Sigmoid colon (tissue), 4 donors: ENCODE measurements at regions not wholly inside any gene's neighbourhood (a gene's known extent, or its start where the extent isn't known, plus 50 kb on each side); places are given as distances from the start of the nearest gene placed in this dataset.

Source experiments
- CTCF ChIP-seq, 4 experiments: fragments of 450-650 bp in 3 of 4; fragments of 200-600 bp in 1 of 4; IDR thresholded peaks; one replicate each; pipeline ENCODE4 v1.5.1; 2016 to 2019; ENCODE audit warnings: antibody characterized with exemption in 4 of 4, mild to moderate bottlenecking in 3 of 4, moderate library complexity in 2 of 4
- POLR2A ChIP-seq, 2 donors: fragments of 450-650 bp; IDR thresholded peaks; one replicate each; pipeline ENCODE4 v1.6.1; 2016; ENCODE audit warnings: antibody characterized with exemption in 2 of 2, mild to moderate bottlenecking in 2 of 2, moderate library complexity in 2 of 2
- POLR2AphosphoS5 ChIP-seq, 4 donors: sonication (generic); formaldehyde crosslinking; IDR thresholded peaks; one replicate each; pipeline ENCODE4 v1.6.1; 2017; ENCODE audit warnings: antibody characterized with exemption in 4 of 4

- no peak for TF ChIP-seq POLR2A (IDR thresholded peaks at IDR 0.05)
- no peak for TF ChIP-seq POLR2AphosphoS5 (IDR thresholded peaks at IDR 0.05)
- TF ChIP-seq CTCF (IDR thresholded peaks at IDR 0.05), result no peak
These were observed 899.0 kb downstream of the KCNJ2 start for GRCh38 chr17:71068408-71068750.
